H1 (cell line): ENCODE measurements at regions not wholly inside any gene's neighbourhood (a gene's known extent, or its start where the extent isn't known, plus 50 kb on each side); places are given as distances from the start of the nearest gene placed in this dataset.

Experiments
- CTCF ChIA-PET: fragments of 300-600 bp; sonication (Branson Sonifier 250); formaldehyde crosslinking; loops from one replicate; lab custom pipeline; 2021; ENCODE audit not compliant: partially characterized antibody; lab: Charles Lee
- POLR2A ChIA-PET: fragments of 300-600 bp; sonication (Branson Sonifier 250); formaldehyde crosslinking; loops from one replicate; lab custom pipeline; 2021; ENCODE audit warnings: inconsistent platforms; ENCODE audit not compliant: partially characterized antibody; lab: Charles Lee
- DNase-seq, 2 experiments: peaks; one replicate each; pipeline versions ENCODE4 v3.0.0 to v3.0.0-alpha.2; 2010 to 2022; ENCODE audit warnings: low spot score in 2 of 2, low read depth in 1 of 2, mixed read lengths in 1 of 2
- FAIRE-seq: peaks from 2 replicates; lab custom pipeline; 2011; peaks lifted over from hg19 to GRCh38; lab: Jason Lieb, UNC
- H2AFZ ChIP-seq: 2 replicates; pipeline ENCODE4 v1.8.1; 2012; ENCODE audit warnings: low read length, inconsistent platforms
- H2AK5ac ChIP-seq: 2 replicates; pipeline ENCODE4 v1.6.1; 2013; ENCODE audit warnings: low read depth, low read length
- H2BK120ac ChIP-seq: replicated peaks from 2 replicates; pipeline ENCODE3; 2013; ENCODE audit warnings: low read depth, low read length, inconsistent platforms
- H2BK12ac ChIP-seq: 2 replicates; pipeline ENCODE4 v1.6.1; 2013; ENCODE audit warnings: low read depth, low read length
- H2BK15ac ChIP-seq: 2 replicates; pipeline ENCODE4 v1.6.1; 2013; ENCODE audit warnings: low read length
- H2BK20ac ChIP-seq: 2 replicates; pipeline ENCODE4 v1.6.1; 2013; ENCODE audit warnings: low read length
- H2BK5ac ChIP-seq: 2 replicates; pipeline ENCODE4 v1.6.1; 2013; ENCODE audit warnings: low read depth, low read length
- H3K14ac ChIP-seq: 2 replicates; pipeline ENCODE4 v1.6.1; 2013; ENCODE audit warnings: inconsistent platforms; ENCODE audit not compliant: insufficient read length
- H3K18ac ChIP-seq: 2 replicates; pipeline ENCODE4 v1.6.1; 2013; ENCODE audit warnings: low read length; ENCODE audit errors: extremely low read depth
- H3K23ac ChIP-seq: 2 replicates; pipeline ENCODE4 v1.6.1; 2013; ENCODE audit warnings: inconsistent platforms; ENCODE audit not compliant: insufficient read length
- H3K23me2 ChIP-seq: 2 replicates; pipeline ENCODE4 v1.6.1; 2013; ENCODE audit warnings: low read depth, low read length
- H3K27ac ChIP-seq: 2 replicates; pipeline ENCODE4 v1.6.1; 2011; ENCODE audit warnings: low read depth, low read length, inconsistent platforms
- H3K27me3 ChIP-seq, 4 experiments: replicated peaks in 1 of 4; 1 replicate in 1 of 4; 2 replicates in 3 of 4; pipeline versions ENCODE4 v1.6.1 to v1.8.1; 2011 to 2013; ENCODE audit warnings: low read length in 3 of 4, mild to moderate bottlenecking in 3 of 4, inconsistent platforms in 2 of 4, mixed read lengths in 2 of 4, moderate library complexity in 1 of 4; ENCODE audit not compliant: control insufficient read depth in 3 of 4, insufficient read depth in 3 of 4; ENCODE audit errors: extremely low read depth in 1 of 4
- H3K36me3 ChIP-seq, 4 experiments: 2 replicates each; pipeline versions ENCODE4 v1.6.1 to v1.8.1; 2011 to 2013; ENCODE audit warnings: mild to moderate bottlenecking in 4 of 4, low read length in 3 of 4, moderate library complexity in 2 of 4, control low read depth in 1 of 4, inconsistent platforms in 1 of 4; ENCODE audit not compliant: insufficient read depth in 4 of 4, control insufficient read depth in 2 of 4
- H3K4ac ChIP-seq: replicated peaks from 2 replicates; pipeline ENCODE3; 2013; ENCODE audit warnings: low read length, low read depth, mixed read lengths, inconsistent platforms; ENCODE audit not compliant: insufficient read length
- H3K4me1 ChIP-seq, 4 experiments: replicated peaks in 1 of 4; 1 replicate in 1 of 4; 2 replicates in 3 of 4; pipeline versions ENCODE4 v1.6.1 to v1.8.1; 2011 to 2013; ENCODE audit warnings: low read length in 3 of 4, inconsistent platforms in 2 of 4, mixed read lengths in 1 of 4; ENCODE audit not compliant: insufficient read depth in 4 of 4, control insufficient read depth in 3 of 4
- H3K4me2 ChIP-seq, 2 experiments: 2 replicates each; pipeline versions ENCODE4 v1.6.1 to v1.8.1; 2011 to 2013; ENCODE audit warnings: low read depth in 2 of 2, low read length in 2 of 2, control low read depth in 1 of 2, inconsistent platforms in 1 of 2, mild to moderate bottlenecking in 1 of 2; ENCODE audit not compliant: insufficient read depth in 1 of 2
- H3K4me3 ChIP-seq, 4 experiments: fragments of 200-600, 300-600 bp in 1 of 4; sonication (generic), shearing (Covaris generic), sonication (Bioruptor Twin) in 1 of 4; 2 replicates each; pipeline versions ENCODE4 v1.5.1 to v1.8.1; 2011 to 2016; ENCODE audit warnings: low read length in 4 of 4, low read depth in 3 of 4, control low read depth in 2 of 4, inconsistent platforms in 2 of 4, mild to moderate bottlenecking in 2 of 4, mixed read lengths in 1 of 4, moderate library complexity in 1 of 4; ENCODE audit not compliant: insufficient read depth in 2 of 4; ENCODE audit errors: extremely low read depth in 1 of 4
- H3K56ac ChIP-seq: replicated peaks from 2 replicates; pipeline ENCODE3; 2013; ENCODE audit warnings: low read depth, mild to moderate bottlenecking, mixed read lengths, low read length, inconsistent platforms; ENCODE audit not compliant: insufficient read length
- H3K79me1 ChIP-seq: 2 replicates; pipeline ENCODE4 v1.6.1; 2013; ENCODE audit warnings: low read depth, low read length, control low read depth
- H3K79me2 ChIP-seq, 2 experiments: 2 replicates each; pipeline versions ENCODE4 v1.6.1 to v1.8.1; 2012 to 2013; ENCODE audit warnings: low read length in 2 of 2, mild to moderate bottlenecking in 2 of 2, inconsistent platforms in 1 of 2; ENCODE audit not compliant: insufficient read depth in 2 of 2, control insufficient read depth in 1 of 2
- H3K9ac ChIP-seq, 4 experiments: replicated peaks in 1 of 4; 1 replicate in 1 of 4; 2 replicates in 3 of 4; pipeline versions ENCODE4 v1.6.1 to v1.8.1; 2011 to 2013; ENCODE audit warnings: low read depth in 3 of 4, low read length in 3 of 4, control low read depth in 2 of 4, mild to moderate bottlenecking in 2 of 4, moderate library complexity in 2 of 4, inconsistent platforms in 1 of 4; ENCODE audit errors: extremely low read depth in 1 of 4
- H3K9me3 ChIP-seq, 2 experiments: 2 replicates each; pipeline versions ENCODE4 v1.6.1 to v1.8.1; 2012 to 2013; ENCODE audit warnings: mild to moderate bottlenecking in 2 of 2, moderate library complexity in 2 of 2, control low read depth in 1 of 2, inconsistent platforms in 1 of 2, low read depth in 1 of 2, low read length in 1 of 2, mixed read lengths in 1 of 2; ENCODE audit not compliant: insufficient read depth in 2 of 2
- H4K20me1 ChIP-seq, 2 experiments: replicated peaks in 1 of 2; 2 replicates each; pipeline versions ENCODE3 to v1.8.1; 2011 to 2013; ENCODE audit warnings: inconsistent platforms in 2 of 2, low read length in 2 of 2, mild to moderate bottlenecking in 1 of 2; ENCODE audit not compliant: insufficient read depth in 2 of 2, control insufficient read depth in 1 of 2
- H4K5ac ChIP-seq: 2 replicates; pipeline ENCODE4 v1.6.1; 2013; ENCODE audit warnings: low read length, low read depth, mixed read lengths, inconsistent platforms; ENCODE audit not compliant: insufficient read length
- H4K8ac ChIP-seq: 2 replicates; pipeline ENCODE4 v1.8.0; 2013; ENCODE audit warnings: mild to moderate bottlenecking, moderate library complexity, low read length, inconsistent platforms; ENCODE audit not compliant: insufficient read depth; ENCODE audit errors: extremely low read depth
- H4K91ac ChIP-seq: replicated peaks from 2 replicates; pipeline ENCODE3; 2013; ENCODE audit warnings: low read length, mixed read lengths, inconsistent platforms; ENCODE audit not compliant: insufficient read length
- ATF2 ChIP-seq: IDR thresholded peaks from 2 replicates; pipeline ENCODE4 v1.6.1; 2012; ENCODE audit warnings: low read length, inconsistent platforms
- BRCA1 ChIP-seq: IDR thresholded peaks from 2 replicates; pipeline ENCODE4 v1.6.1; 2012; ENCODE audit warnings: low read depth, low read length, improper control_type of control experiment
- CBX5 ChIP-seq: fragments of 300-800, 300-1000 bp; sonication (generic); IDR thresholded peaks from 2 replicates; pipeline ENCODE4 v1.7.1; 2016; ENCODE audit warnings: antibody characterized with exemption, low read length, low read depth
- CBX8 ChIP-seq: fragments of 300-800, 300-1000 bp; sonication (generic); IDR thresholded peaks from 2 replicates; pipeline ENCODE4 v1.7.1; 2016; ENCODE audit warnings: low read depth, low read length, borderline replicate concordance
- KDM4A ChIP-seq: IDR thresholded peaks from one replicate; pipeline ENCODE4 v1.7.1; 2012; ENCODE audit warnings: low read depth, mild to moderate bottlenecking, moderate library complexity, low read length, inconsistent platforms; ENCODE audit not compliant: severe bottlenecking
- NANOG ChIP-seq: IDR thresholded peaks from 2 replicates; pipeline ENCODE4 v1.6.1; 2011; ENCODE audit warnings: low read length, low read depth, mild to moderate bottlenecking, inconsistent platforms; ENCODE audit not compliant: insufficient read depth, poor library complexity, severe bottlenecking
- SAP30 ChIP-seq: fragments of 300-600 bp; sonication (generic); IDR thresholded peaks from 2 replicates; pipeline ENCODE4 v1.7.1; 2012; ENCODE audit warnings: low read length, moderate library complexity, mild to moderate bottlenecking, inconsistent platforms; ENCODE audit not compliant: insufficient read depth, insufficient replicate concordance
- WGBS, 2 experiments: shearing (Covaris generic) in 1 of 2; methylation state at CpG; one replicate each; pipeline versions ENCODE4 v1.1.6 to v1.1.7; 2013 to 2015; ENCODE audit warnings: low lambda C conversion rate in 2 of 2, mixed read lengths in 2 of 2, inconsistent platforms in 1 of 2, low coverage in 1 of 2, missing lambda C conversion rate in 1 of 2; ENCODE audit not compliant: insufficient replicate concordance in 2 of 2, insufficient coverage in 1 of 2, insufficient read length in 1 of 2; ENCODE audit errors: extremely low coverage in 1 of 2, missing lambda C conversion rate in 1 of 2; 5-methylcytosine and 5-hydroxymethylcytosine counted together
- TF ChIP-seq, protein P1 (sequence below): IDR thresholded peaks from 2 replicates; pipeline ENCODE4 v1.6.1; 2011; ENCODE audit warnings: low read length, improper control_type of control experiment

GRCh38 chr20:4086771-4087687, 61.6 kb upstream of the SMOX start:
- Histone ChIP-seq H3K36me3 (no peaks in the 10 kb centered on the region), H3K27me3 (peaks cover 0 to 6% (median 1%) of the 10 kb centered on the region in 4 experiments; a peak in 3 of 7 replicates), H4K5ac (no peak overlapping the region), H2BK15ac (no peak overlapping the region), H2BK20ac (no peak overlapping the region), H3K23ac (no peak overlapping the region), H3K14ac (no peak overlapping the region), H3K56ac (no peak overlapping the region), H3K18ac (no peak overlapping the region), H3K4me2 (no peak overlapping the region), H2AFZ (no peak overlapping the region), H3K9me3 (no peaks in the 10 kb centered on the region), H3K79me1 (no peaks in the 10 kb centered on the region), H2BK120ac (no peak overlapping the region), H3K23me2 (no peaks in the 10 kb centered on the region; the same call in 1 of the 2 replicates), H2BK5ac (no peak overlapping the region), H3K4me1 (peaks cover 3 to 17% (median 8%) of the 10 kb centered on the region in 4 experiments), H3K79me2 (no peaks in the 10 kb centered on the region), H4K8ac (no peak overlapping the region), H3K4ac (no peak overlapping the region), H2AK5ac (no peak overlapping the region), H3K4me3 (no peak overlapping the region), H4K91ac (no peak overlapping the region), H3K27ac (no peak overlapping the region), H3K9ac (no peak overlapping the region), H4K20me1 (no peaks in the 10 kb centered on the region), H2BK12ac (no peak overlapping the region)
- POLR2A ChIA-PET, result no interaction called here
- DNase-seq (no peak), FAIRE-seq (no peak)
- 79% methylated on average over 13 of the region's 13 CpGs; no CpG with 5 or more reads in 1 of the 2 experiments for WGBS, 2 experiments
- CTCF ChIA-PET, result interaction anchor here (0.7 to 4.6 kb wide), 13 partner anchors 15 to 191 kb away, joined by 3 to 41 read pairs (median 3); no protein-coding TSS in a partner anchor
- TF ChIP-seq BRCA1 (no peak), CBX5 (no peak), KDM4A (no peak), SAP30 (no peak), ATF2 (no peak), NANOG (no peak), CBX8 (no peak)
- TF ChIP-seq, protein P1, sequence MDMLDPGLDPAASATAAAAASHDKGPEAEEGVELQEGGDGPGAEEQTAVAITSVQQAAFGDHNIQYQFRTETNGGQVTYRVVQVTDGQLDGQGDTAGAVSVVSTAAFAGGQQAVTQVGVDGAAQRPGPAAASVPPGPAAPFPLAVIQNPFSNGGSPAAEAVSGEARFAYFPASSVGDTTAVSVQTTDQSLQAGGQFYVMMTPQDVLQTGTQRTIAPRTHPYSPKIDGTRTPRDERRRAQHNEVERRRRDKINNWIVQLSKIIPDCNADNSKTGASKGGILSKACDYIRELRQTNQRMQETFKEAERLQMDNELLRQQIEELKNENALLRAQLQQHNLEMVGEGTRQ, result no peak
